CD4-positive, alpha-beta T cell treated with Interleukin-17A for 4 hours (primary cell): ENCODE measurements at regions not wholly inside any gene's neighbourhood (a gene's known extent, or its start where the extent isn't known, plus 50 kb on each side); places are given as distances from the start of the nearest gene placed in this dataset.
A peak's percentile ranks its signal among the peaks of the same experiment; 100 is the strongest.
"Not testable (repeated sequence)": the region's sequence is repeated elsewhere in the genome, so short reads cannot be mapped to it uniquely, and the experiment has no call there.

Experiments used
- DNase-seq: peaks from one replicate; pipeline ENCODE4 v3.0.0-alpha.2; 2020; ENCODE audit warnings: mixed read lengths

DNA sequence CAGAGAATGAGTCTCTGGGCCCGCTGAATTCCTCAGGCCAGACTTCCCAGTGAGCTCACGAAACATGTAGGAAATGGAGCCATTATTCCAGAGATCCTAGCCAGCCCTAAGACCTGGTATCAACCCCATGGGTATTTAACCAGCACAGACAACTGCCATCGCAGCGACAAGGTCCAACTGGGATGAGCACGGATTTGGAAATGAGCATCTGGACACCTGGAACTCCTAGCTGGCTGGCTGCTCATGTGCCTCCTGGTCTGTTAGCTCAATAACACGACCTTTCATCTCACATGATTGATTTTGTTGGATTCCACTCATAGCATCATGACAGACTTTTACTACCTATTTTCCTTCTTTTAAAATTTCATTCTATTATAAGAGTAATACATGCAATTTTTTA is 51.0 kb downstream of the POU3F3 start:
- no peak for DNase-seq

DNA sequence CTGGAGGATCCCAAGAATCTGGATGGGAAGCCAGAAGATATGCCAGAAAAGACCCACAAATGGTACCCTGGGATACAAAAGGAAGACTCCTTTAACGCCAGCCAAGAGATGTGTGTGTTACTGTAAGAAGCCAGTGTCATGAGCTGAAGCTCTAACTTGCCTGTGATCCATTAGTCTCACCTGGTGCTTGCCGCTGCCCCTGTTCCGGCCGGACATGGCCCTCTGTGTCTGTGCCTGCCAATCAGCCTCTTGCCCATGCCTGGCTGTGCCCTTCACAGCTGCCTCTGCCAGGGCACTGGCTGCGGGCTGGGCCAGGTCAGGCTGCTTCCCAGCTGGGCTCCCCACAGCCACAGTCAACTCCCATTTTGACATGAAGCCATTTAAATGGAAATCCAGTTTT is 55.4 kb downstream of the POU3F3 start:
- no peak for DNase-seq

- no peak for DNase-seq
Measured at GRCh38 chr2:104914509-104914908, 60.6 kb downstream of the POU3F3 start.

GRCh38 chr2:104915107-104915793 is 61.3 kb downstream of the POU3F3 start:
- DNase-seq: no peak

DNA sequence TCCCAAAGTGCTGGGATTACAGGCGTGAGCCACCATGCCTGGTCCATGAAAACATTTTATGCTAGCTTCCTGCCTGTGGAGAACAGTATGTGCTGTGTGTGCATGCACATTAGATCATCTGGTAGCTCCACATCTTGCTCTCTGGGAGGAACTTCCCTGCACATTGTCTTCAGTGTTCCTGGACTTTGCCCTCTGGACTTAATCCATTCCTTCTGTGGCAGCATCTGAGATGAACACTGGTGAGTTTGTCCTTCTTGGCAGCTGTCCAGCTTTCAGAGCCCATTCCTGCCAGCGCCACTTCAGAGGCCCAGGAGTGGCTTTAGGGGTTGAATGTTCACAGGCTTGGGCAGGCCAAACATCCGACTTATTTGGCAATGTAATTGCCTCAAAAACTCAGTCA is 65.2 kb downstream of the POU3F3 start:
- no peak for DNase-seq

- DNase-seq: no peak
Measured at GRCh38 chr2:104923665-104924064, 69.8 kb downstream of the POU3F3 start.

DNA sequence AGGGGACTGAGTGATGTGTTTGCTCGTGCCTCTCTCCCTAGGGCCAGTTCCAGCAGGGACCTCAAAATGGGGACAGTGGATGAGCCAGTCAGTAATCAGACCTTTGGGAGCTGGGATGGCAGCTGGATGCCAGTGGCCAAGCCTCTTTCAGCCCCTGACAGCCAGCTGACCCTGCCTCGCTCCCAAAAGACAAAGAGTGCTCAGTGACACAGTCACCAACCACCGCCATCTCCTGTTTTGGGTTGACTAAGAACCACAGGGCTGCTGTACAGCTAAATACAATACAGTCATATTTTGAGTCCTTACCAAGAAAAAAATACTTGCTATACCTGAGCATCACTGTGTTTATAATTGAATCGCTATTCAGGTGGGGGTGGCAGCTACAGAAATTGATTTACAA is 75.7 kb downstream of the POU3F3 start:
- DNase-seq: no peak

- DNase-seq: no peak
Measured at GRCh38 chr2:104930732-104931131, 76.8 kb downstream of the POU3F3 start.

- DNase-seq: no peak
Measured at GRCh38 chr2:104932243-104932642, 78.3 kb downstream of the POU3F3 start.

- DNase-seq: no peak
Measured at GRCh38 chr2:104933151-104933917, 79.4 kb downstream of the POU3F3 start.

- DNase-seq: no peak
Measured at GRCh38 chr2:104936527-104936926, 82.6 kb downstream of the POU3F3 start.

DNA sequence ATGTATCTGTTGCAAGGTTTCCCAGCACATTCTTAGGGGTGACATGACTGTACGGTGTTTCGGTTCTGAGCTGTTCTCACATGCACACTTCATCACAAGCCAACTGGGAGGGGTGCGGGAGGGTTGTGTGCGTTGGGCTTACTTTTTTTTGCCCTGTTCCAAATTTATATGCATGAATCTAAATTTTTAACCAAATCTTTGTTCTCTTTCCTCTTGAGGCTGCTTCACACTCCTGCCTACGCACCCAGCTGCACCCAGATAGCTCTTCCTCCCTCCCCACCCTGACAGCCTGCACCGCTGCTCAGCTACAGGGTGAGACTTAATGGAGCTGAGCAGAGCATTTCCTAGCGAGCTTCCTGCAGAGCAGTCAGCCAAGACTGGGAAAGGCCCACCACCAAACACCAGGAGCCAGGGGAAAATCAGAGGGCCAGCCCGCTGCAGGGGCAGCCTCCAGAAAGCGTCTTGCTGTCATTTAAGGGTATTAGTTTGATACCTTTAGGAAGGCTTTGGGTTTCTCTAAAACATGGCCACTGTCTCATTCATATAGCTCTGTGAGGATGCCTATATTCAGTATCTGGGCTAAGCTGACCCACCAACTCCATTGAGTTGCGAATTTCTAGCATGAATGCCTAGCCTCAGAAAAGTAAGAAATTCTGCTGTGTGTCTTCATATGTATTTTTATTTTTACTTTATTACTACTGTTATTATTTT is 84.5 kb downstream of the POU3F3 start:
- DNase-seq: no peak

- no peak for DNase-seq
Measured at GRCh38 chr2:104939570-104940217, 85.8 kb downstream of the POU3F3 start.

DNA sequence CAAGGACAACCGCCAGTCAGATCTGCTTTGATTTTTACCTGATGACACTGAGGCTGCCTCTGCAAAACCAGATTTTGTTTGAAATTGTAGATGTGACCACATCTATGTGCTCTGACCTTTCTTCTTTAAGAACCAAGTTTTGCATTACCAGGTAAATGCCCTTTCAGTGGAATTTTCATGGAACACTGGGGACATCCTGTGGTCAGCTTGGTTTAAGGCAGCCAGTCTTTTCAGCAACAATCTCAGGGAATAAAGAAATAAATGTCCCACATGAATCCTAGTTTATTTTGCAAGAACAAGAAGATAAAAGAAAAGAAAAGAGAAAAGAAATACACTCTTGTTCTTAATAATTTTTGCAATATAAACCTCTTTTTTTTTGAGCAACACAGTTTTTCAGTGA is 90.6 kb downstream of the POU3F3 start:
- DNase-seq: no peak

DNA sequence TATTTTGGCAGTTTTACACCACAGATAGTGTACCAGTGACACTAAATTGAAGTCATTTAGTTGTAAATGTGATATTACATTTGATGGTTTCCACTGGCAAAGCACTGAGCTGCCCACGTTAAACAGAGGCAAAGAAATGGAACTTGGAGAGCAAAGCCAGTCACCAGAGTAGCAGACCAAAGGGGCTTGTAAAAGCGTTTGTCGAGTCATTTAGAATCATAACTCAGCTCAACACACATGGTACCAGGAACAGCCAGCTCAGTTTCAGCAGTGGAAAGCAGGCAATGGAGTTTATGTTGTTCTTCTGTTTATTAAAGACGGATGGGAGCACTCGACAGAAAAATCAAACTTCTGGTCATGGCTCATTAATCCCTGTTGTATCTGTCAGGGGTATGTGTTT is 91.2 kb downstream of the POU3F3 start:
- no peak for DNase-seq

- DNase-seq: no peak
Measured at GRCh38 chr2:104945866-104946265, 92.0 kb downstream of the POU3F3 start.

DNA sequence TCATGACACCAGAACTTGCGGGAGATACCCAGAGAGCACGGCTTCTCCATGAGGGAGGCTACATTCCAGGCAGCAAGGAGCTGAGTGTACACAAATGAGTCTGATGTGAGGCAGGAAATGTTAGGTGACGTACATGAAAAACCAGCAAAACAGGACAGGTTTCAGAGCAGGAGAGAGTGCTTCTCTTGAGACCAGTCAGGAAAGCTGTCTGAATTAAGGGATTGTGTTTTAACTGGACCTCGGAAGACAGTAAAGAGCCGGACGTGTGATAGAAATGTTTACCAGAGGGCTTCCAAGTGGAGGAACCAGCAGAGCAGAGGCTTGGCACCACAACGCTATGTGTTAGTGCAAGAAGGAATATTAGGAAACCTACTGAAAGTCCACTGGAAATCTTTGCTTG is 90.4 kb upstream of the MRPS9 start:
- DNase-seq: not testable (repeated sequence)

- no peak for DNase-seq
Measured at GRCh38 chr2:104952976-104953375, 84.9 kb upstream of the MRPS9 start.

DNA sequence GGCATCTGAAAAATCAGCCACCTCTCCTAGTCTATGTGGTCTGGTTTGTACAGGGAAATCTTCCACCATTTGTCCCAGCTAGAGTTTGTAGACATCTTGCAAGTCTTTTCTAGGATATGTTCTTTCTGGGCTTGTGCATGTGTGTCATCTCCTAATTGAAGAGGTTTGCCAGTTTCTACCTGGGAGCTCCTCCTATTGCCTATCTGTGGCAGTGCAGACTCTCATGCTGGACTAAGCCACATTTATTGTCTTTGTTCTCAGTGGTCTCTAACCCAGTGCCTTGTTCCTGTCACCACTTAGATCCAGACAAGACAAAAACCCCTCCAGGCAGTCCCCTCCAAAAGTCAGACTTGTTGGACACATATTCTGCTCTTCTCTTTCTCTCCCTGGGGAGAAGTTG is 72.0 kb upstream of the MRPS9 start:
- DNase-seq: no peak

- no peak for DNase-seq
Measured at GRCh38 chr2:104969564-104969963, 68.3 kb upstream of the MRPS9 start.

DNA sequence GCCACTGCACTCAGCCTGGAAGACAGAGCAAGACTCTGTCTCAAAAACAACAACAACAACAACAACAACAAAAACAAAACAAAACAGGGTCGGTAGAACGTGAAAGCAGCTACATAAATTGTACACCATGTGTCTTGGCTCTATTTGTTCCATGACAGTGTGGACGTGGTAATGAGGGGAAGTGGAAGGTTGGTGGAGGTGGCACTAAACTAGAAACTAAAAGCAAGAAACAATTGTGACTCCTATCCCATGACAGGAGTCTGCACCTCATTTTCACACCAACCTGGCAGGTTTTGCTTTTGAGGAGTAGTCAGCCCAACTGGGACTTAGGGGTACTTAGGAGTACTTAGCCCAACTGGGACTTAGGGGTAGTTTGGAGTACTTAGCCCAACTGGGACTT is 62.5 kb upstream of the MRPS9 start:
- DNase-seq: no peak

DNA sequence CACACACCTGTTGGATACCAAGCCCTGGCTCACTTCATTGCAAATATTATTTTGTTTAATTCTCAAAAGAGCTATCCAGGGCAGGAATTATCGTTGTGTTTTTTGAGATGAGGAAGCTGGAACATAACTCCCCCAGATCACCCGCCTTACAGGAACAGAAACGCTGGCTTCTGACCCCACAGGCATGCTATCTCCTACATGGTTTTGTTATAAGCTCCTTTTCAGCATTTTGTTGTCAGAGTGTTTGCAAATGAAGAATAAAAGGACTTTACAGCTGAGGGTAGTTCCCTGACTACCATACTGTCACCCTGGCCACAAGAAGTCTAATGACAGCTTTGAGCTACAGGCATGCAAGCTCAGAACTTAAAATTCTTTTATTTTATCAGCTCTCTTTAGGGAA is 62.0 kb upstream of the MRPS9 start:
- no peak for DNase-seq

- peak; percentile 12 for DNase-seq
Measured at GRCh38 chr2:104976603-104977120, 61.2 kb upstream of the MRPS9 start.
